ENCODE measurements at regions not wholly inside any gene's neighbourhood (a gene's known extent, or its start where the extent isn't known, plus 50 kb on each side); places are given as distances from the start of the nearest gene placed in this dataset.
"Not testable (repeated sequence)": the region's sequence is repeated elsewhere in the genome, so short reads cannot be mapped to it uniquely, and the experiment has no call there.

GRCh38 chr5:23991406-23991805, 484.0 kb downstream of the PRDM9 start:
- no peak for TF ChIP-seq CTCF (IDR thresholded peaks at IDR 0.05)
- Mint-ChIP-seq H3K4me3 (ENCODE audit: unreplicated experiment) (no peak overlapping the region), H3K27ac (ENCODE audit: unreplicated experiment) (no peak overlapping the region), H3K9me3 (ENCODE audit: unreplicated experiment) (no peaks in the 10 kb centered on the region), H3K27me3 (ENCODE audit: unreplicated experiment) (no peaks in the 10 kb centered on the region), H3K4me1 (ENCODE audit: unreplicated experiment) (no peaks in the 10 kb centered on the region), H3K36me3 (ENCODE audit: unreplicated experiment) (no peaks in the 10 kb centered on the region)
- DNase-seq (ENCODE audit: extremely low spot score, unreplicated experiment), result no peak

GRCh38 chr5:23994581-23995370, 487.4 kb downstream of the PRDM9 start:
- no peaks in the 10 kb centered on the region for H3K27me3 Mint-ChIP-seq (ENCODE audit: unreplicated experiment)
- no peak for TF ChIP-seq CTCF (IDR thresholded peaks at IDR 0.05)
- H3K9me3 Mint-ChIP-seq (ENCODE audit: unreplicated experiment), result peaks cover 5% of the 10 kb centered on the region
- no peaks in the 10 kb centered on the region for H3K36me3 Mint-ChIP-seq (ENCODE audit: unreplicated experiment)
- no peak overlapping the region for H3K4me3 Mint-ChIP-seq (ENCODE audit: unreplicated experiment)
- H3K27ac Mint-ChIP-seq (ENCODE audit: unreplicated experiment), result no peak overlapping the region
- no peak for DNase-seq (ENCODE audit: extremely low spot score, unreplicated experiment)
- H3K4me1 Mint-ChIP-seq (ENCODE audit: unreplicated experiment), result no peaks in the 10 kb centered on the region

GRCh38 chr5:23996525-23996924, 489.1 kb downstream of the PRDM9 start:
- Mint-ChIP-seq H3K27ac (ENCODE audit: unreplicated experiment) (no peak overlapping the region), H3K4me3 (ENCODE audit: unreplicated experiment) (no peak overlapping the region), H3K27me3 (ENCODE audit: unreplicated experiment) (no peaks in the 10 kb centered on the region), H3K9me3 (ENCODE audit: unreplicated experiment) (peaks cover 10% of the 10 kb centered on the region), H3K4me1 (ENCODE audit: unreplicated experiment) (no peaks in the 10 kb centered on the region), H3K36me3 (ENCODE audit: unreplicated experiment) (no peaks in the 10 kb centered on the region)
- DNase-seq (ENCODE audit: extremely low spot score, unreplicated experiment), result no peak
- TF ChIP-seq CTCF (IDR thresholded peaks at IDR 0.05), result no peak

GRCh38 chr5:24005384-24005783, 498.0 kb downstream of the PRDM9 start:
- Mint-ChIP-seq H3K4me1 (ENCODE audit: unreplicated experiment) (no peaks in the 10 kb centered on the region), H3K27me3 (ENCODE audit: unreplicated experiment) (no peaks in the 10 kb centered on the region), H3K4me3 (ENCODE audit: unreplicated experiment) (no peak overlapping the region), H3K9me3 (ENCODE audit: unreplicated experiment) (peaks cover 18% of the 10 kb centered on the region), H3K27ac (ENCODE audit: unreplicated experiment) (no peak overlapping the region), H3K36me3 (ENCODE audit: unreplicated experiment) (no peaks in the 10 kb centered on the region)
- no peak for TF ChIP-seq CTCF (IDR thresholded peaks at IDR 0.05)
- no peak for DNase-seq (ENCODE audit: extremely low spot score, unreplicated experiment)

- H3K9me3 Mint-ChIP-seq (ENCODE audit: unreplicated experiment); DNase-seq (ENCODE audit: extremely low spot score, unreplicated experiment); H3K4me1 Mint-ChIP-seq (ENCODE audit: unreplicated experiment); H3K27me3 Mint-ChIP-seq (ENCODE audit: unreplicated experiment); H3K27ac Mint-ChIP-seq (ENCODE audit: unreplicated experiment); H3K36me3 Mint-ChIP-seq (ENCODE audit: unreplicated experiment); H3K4me3 Mint-ChIP-seq (ENCODE audit: unreplicated experiment): not testable (repeated sequence)
Observed at GRCh38 chr5:24017710-24018109, 510.3 kb downstream of the PRDM9 start.

All from osteocyte (in vitro differentiated cells).